Hepatic stellate cell (primary cell): ENCODE measurements at regions not wholly inside any gene's neighbourhood (a gene's known extent, or its start where the extent isn't known, plus 50 kb on each side); places are given as distances from the start of the nearest gene placed in this dataset.
"Not testable (repeated sequence)": the region's sequence is repeated elsewhere in the genome, so short reads cannot be mapped to it uniquely, and the experiment has no call there.

Experiments
- DNase-seq: peaks from one replicate; pipeline ENCODE4 v3.0.0; 2011; ENCODE audit warnings: low spot score

DNA sequence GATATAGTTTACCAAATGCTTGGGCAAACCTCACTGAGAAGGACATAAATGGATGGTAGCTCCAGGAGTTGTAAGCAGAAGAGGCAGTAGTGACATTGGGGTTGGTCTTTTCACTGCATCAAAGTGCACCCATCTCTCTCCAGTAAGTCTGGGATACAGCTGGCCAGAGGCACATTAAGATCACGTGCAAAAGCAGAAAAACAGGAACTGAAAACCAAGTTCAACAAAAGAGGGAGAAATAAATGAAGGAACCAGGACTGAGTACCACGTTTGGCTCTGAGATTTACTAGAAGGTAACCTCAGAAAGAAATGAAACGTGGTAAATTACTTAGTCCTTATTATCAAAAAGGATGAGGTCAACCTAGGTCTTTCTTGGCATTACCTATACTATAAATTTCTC lies 259.2 kb downstream of the OSR1 start:
- DNase-seq = no peak

- no peak for DNase-seq
Measured at GRCh38 chr2:19098467-19099160, 259.8 kb downstream of the OSR1 start.

DNA sequence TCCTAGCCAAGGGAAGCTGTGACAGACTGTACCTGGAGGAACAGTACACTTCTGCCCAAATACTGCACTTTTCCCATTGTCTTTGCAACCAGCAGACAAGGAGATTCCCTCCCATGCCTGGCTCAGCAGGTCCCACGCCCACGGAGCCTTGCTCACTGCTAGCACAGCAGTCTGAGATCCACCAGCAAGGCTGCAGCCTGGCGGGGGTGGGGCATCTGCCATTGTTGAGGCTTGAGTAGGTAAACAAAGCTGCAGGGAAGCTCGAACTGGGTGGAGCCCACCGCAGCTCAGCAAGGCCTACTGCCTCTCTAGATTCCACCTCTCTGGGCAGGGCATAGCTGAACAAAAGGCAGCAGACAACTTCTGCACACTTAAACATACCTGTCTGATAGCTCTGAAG lies 268.9 kb downstream of the OSR1 start:
- DNase-seq = not testable (repeated sequence)

GRCh38 chr2:19086231-19086651 lies 272.2 kb downstream of the OSR1 start:
- DNase-seq = no peak

DNA sequence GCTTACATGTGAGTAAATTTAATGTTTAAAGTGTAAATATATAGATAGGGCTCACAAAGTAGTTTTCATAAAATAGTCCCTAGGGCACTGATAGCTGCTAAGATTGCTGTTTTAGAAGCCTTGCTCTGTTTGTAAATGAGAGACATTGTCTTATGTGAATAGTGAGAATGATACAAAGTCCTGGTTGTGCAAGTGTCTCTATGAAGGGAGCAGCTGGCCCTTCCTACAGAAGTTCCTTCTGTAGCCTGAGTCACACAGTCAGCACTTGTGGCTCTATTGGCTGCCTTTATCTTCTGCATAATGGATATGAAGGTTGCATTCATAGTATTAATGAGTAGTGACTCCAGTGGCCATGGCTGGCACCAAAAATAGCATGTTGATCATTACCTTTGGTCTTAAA lies 279.7 kb downstream of the OSR1 start:
- no peak for DNase-seq

- no peak for DNase-seq
Measured at GRCh38 chr2:19073522-19073921, 284.9 kb downstream of the OSR1 start.

GRCh38 chr2:19072161-19072560 lies 286.3 kb downstream of the OSR1 start:
- no peak for DNase-seq

GRCh38 chr2:19070886-19071285 lies 287.5 kb downstream of the OSR1 start:
- no peak for DNase-seq

GRCh38 chr2:19068206-19068605 lies 290.2 kb downstream of the OSR1 start:
- no peak for DNase-seq

GRCh38 chr2:19062370-19062769 lies 296.1 kb downstream of the OSR1 start:
- DNase-seq = no peak

DNA sequence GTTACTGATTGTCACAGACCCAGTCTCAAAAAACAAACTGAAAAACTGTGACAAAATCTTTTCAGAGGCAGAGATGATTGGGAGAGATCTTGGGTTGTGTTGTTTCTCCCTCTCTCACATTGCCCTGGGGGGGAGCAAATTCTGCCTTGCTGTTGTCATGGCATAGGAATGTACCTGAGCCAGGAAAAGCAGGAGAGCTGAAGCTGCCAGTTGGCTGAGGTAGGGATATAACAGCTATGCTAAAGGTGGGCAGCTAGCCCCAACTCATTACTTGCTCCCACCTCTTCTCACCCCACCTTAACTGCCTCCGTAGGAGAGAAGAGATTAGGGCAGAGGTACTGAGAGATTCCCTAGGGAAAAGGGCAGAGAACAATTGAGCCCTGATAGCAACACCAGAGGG lies 299.3 kb downstream of the OSR1 start:
- DNase-seq = no peak

GRCh38 chr2:19051203-19051831 lies 307.1 kb downstream of the OSR1 start:
- DNase-seq = no peak

DNA sequence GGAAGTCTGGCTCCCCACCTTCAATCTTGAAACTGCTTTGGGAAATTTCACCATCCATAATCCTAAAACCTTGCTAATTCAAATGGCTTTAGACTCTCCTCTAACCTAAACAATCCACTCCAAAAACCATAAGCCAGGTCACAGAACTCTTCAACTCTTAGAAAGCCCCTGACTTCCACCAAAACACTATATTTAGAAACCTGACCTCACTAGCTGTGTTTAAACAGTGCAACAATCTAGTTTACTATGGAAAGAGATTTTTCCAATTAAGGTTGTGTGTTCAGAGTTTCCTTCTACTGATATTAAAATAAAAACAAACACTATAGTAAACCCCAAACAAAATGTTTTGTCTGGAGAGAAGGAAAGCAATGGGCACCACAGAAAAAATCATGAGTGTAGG lies 308.1 kb downstream of the OSR1 start:
- DNase-seq = no peak

GRCh38 chr2:19048593-19049266 lies 309.7 kb downstream of the OSR1 start:
- no peak for DNase-seq

DNA sequence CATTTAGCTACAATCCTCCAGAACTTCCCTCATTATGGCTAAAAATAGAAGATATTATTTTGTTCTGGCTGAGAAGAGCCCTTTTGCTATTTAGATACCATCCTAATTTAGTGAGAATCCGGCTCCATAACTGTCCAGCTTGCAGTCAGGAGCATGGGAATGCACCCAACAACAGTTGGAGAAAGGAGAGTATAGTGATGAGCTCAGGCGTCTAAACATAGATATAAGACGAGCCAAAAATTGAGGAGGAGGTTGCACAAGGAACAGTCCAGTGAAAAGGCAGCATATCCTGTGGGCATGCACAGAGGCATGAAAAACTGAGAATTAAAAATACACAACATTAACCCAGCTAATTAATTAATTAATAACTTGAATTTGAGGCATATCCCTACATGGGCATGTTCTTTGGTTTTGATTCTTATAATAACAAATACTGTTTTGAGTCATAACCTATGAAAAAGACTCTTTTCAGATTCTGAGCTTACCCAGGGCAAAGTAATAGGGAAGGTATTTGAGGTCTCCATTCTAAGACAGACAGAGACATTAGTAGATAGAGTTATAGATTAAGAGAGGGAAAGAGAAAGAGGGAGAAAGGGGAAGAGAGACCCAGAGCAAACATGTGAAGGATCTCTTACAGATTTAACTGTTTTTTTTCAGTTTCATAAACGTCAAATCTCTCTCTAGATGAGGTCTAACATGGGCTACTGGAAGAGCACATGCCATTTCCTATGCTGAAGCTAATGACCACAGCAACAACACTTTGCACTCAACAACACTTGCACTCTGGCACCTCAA lies 311.2 kb downstream of the OSR1 start:
- peak; percentile 17 for DNase-seq

GRCh38 chr2:19045151-19045550 lies 313.3 kb downstream of the OSR1 start:
- DNase-seq = no peak

DNA sequence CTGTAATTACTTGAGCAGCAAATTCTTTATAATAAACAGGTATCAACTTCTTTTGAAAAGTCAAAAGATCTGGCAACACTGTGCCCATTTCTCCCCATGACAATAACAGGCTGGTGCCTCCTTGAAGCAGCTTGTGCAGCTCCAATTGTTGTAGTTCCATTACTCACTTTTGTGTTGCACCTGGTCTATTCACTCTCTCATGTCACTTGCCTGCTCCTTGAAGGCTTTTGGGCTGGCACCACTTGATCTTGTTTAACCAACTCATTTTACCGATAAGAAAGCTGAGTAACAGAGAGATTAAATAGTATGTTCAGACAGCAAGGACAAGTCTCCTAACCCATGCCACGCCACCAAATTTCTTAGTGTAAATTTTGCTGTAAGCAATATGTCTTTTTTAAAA lies 314.5 kb downstream of the OSR1 start:
- no peak for DNase-seq

GRCh38 chr2:19041434-19042041 lies 316.9 kb downstream of the OSR1 start:
- DNase-seq = no peak

DNA sequence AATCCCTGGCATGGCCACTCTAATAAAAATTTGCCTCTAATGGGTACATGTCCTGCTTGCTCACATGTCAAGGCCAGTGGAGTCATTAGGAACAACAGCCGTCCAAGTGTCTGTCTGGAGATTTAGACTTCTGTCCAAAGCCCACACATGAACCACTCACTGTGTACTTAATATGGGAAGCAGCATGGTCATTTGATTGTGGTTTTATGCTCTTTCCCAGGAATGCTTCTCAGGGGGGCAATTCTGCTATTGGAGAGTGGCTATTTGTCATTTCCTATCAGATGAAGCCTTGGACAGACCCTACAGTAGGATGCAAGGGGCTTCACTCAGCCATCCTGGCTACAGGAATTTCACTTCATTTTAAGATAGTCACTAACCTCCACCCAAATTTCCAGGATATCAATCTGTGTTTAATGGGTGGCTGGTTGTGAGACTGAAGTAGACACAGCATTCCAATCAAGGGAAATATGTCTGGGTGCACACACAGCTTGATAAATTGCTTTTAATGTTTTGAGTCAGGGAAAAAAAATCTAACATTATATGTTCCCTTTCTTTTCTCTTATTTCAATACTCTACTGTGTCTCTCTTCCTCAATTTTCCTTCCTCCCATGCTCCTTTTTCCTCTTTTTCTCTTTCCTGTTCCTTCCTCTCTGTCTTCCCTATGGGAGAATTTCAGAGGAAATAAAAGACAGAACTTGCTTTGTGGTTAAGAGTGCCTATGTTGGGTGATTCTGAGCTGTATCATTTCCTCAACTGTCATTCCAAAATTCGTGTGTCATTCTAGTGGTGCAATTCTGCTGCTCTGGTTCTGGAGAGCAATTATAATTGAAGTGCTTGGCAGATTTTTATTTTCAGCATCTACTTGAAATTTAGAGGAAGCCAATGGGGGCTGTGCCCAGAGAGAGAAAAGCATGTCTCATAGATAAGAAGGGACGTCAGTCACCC lies 320.1 kb downstream of the OSR1 start:
- DNase-seq = peak; percentile 17

GRCh38 chr2:19036091-19036490 lies 322.3 kb downstream of the OSR1 start:
- no peak for DNase-seq

- DNase-seq = peak; percentile 10
Measured at GRCh38 chr2:19035238-19035637, 323.2 kb downstream of the OSR1 start.
